ENCODE measurements at regions not wholly inside any gene's neighbourhood (a gene's known extent, or its start where the extent isn't known, plus 50 kb on each side); places are given as distances from the start of the nearest gene placed in this dataset.

GRCh38 chr1:4048921-4049320 lies 148.8 kb upstream of the C1orf174 start:
- TF ChIP-seq CTCF (IDR thresholded peaks at IDR 0.05; ENCODE audit: insufficient read depth, low read depth, low read length): no peak
- no peak for TF ChIP-seq EZH2 (IDR thresholded peaks at IDR 0.05; ENCODE audit: insufficient read depth, low read length)
